ENCODE measurements at regions not wholly inside any gene's neighbourhood (a gene's known extent, or its start where the extent isn't known, plus 50 kb on each side); places are given as distances from the start of the nearest gene placed in this dataset.

- DNase-seq (ENCODE audit: low read depth), result no peak
- no peak overlapping the region for H3K4me3 ChIP-seq (ENCODE audit: low read length)
- no peak for TF ChIP-seq CTCF (conservative IDR thresholded peaks at IDR 0.05; ENCODE audit: low read depth, low read length)
Observed at GRCh38 chr7:131967216-131967730, 410.8 kb upstream of the PODXL start.

GRCh38 chr7:131964203-131964602 lies 407.8 kb upstream of the PODXL start:
- no peak for DNase-seq (ENCODE audit: low read depth)
- H3K4me3 ChIP-seq (ENCODE audit: low read length), result no peak overlapping the region
- TF ChIP-seq CTCF (conservative IDR thresholded peaks at IDR 0.05; ENCODE audit: low read depth, low read length), result no peak

GRCh38 chr7:131961054-131961680 lies 404.7 kb upstream of the PODXL start:
- no peak for DNase-seq (ENCODE audit: low read depth)
- no peak for TF ChIP-seq CTCF (conservative IDR thresholded peaks at IDR 0.05; ENCODE audit: low read depth, low read length)
- H3K4me3 ChIP-seq (ENCODE audit: low read length), result no peak overlapping the region

GRCh38 chr7:131959106-131959812 lies 402.8 kb upstream of the PODXL start:
- no peak for TF ChIP-seq CTCF (conservative IDR thresholded peaks at IDR 0.05; ENCODE audit: low read depth, low read length)
- DNase-seq (ENCODE audit: low read depth), result no peak
- no peak overlapping the region for H3K4me3 ChIP-seq (ENCODE audit: low read length)

GRCh38 chr7:131957338-131958020 lies 401.1 kb upstream of the PODXL start:
- no peak for TF ChIP-seq CTCF (conservative IDR thresholded peaks at IDR 0.05; ENCODE audit: low read depth, low read length)
- H3K4me3 ChIP-seq (ENCODE audit: low read length), result no peak overlapping the region
- DNase-seq (ENCODE audit: low read depth), result no peak

- no peak overlapping the region for H3K4me3 ChIP-seq (ENCODE audit: low read length)
- TF ChIP-seq CTCF (conservative IDR thresholded peaks at IDR 0.05; ENCODE audit: low read depth, low read length), result no peak
- no peak for DNase-seq (ENCODE audit: low read depth)
Observed at GRCh38 chr7:131956864-131957263, 400.4 kb upstream of the PODXL start.

Data from retinal pigment epithelial cell (primary cell).